HepG2 (cell line): ENCODE measurements at regions not wholly inside any gene's neighbourhood (a gene's known extent, or its start where the extent isn't known, plus 50 kb on each side); places are given as distances from the start of the nearest gene placed in this dataset.

ENCODE experiments used
- CREB1 ChIP-seq, 2 experiments: fragments of 450-650 bp in 1 of 2; IDR thresholded peaks; 2 replicates each; pipeline ENCODE4 v1.6.1; 2016 to 2017; ENCODE audit warnings: control low read depth in 1 of 2, mild to moderate bottlenecking in 1 of 2, missing compliant biosample characterization in 1 of 2, missing genetic modification characterization in 1 of 2
- KLF16 ChIP-seq, 2 experiments: sonication (generic) in 1 of 2; formaldehyde crosslinking in 1 of 2; IDR thresholded peaks; 2 replicates each; pipeline versions ENCODE4 v1.6.1 to v1.8.0; 2016 to 2023; ENCODE audit warnings: missing genetic modification reagents in 2 of 2, missing compliant biosample characterization in 1 of 2
- TP53 ChIP-seq: sonication (generic); formaldehyde crosslinking; conservative IDR thresholded peaks from 2 replicates; pipeline ENCODE4 v1.4.0; 2020; ENCODE audit warnings: missing genetic modification reagents
- ZNF33B ChIP-seq: sonication (generic); formaldehyde crosslinking; IDR thresholded peaks from 2 replicates; pipeline ENCODE4 v1.5.1; 2020; ENCODE audit warnings: mild to moderate bottlenecking, missing genetic modification reagents
- TF ChIP-seq, protein P1 (sequence below), 2 experiments: IDR thresholded peaks; 2 replicates each; pipeline ENCODE4 v1.6.1; 2011 to 2012; ENCODE audit warnings: low read length in 2 of 2, borderline replicate concordance in 1 of 2, low read depth in 1 of 2, mild to moderate bottlenecking in 1 of 2, moderate library complexity in 1 of 2
- TF ChIP-seq, protein P2 (sequence below): sonication (generic); formaldehyde crosslinking; IDR thresholded peaks from 2 replicates; pipeline ENCODE4 v1.8.0; 2022; ENCODE audit warnings: missing genetic modification reagents, mild to moderate bottlenecking, borderline replicate concordance
- TF ChIP-seq, protein P3 (sequence below): sonication (generic); formaldehyde crosslinking; IDR thresholded peaks from 2 replicates; pipeline ENCODE4 v1.5.0; 2020; ENCODE audit warnings: mild to moderate bottlenecking, missing genetic modification reagents, moderate library complexity

DNA sequence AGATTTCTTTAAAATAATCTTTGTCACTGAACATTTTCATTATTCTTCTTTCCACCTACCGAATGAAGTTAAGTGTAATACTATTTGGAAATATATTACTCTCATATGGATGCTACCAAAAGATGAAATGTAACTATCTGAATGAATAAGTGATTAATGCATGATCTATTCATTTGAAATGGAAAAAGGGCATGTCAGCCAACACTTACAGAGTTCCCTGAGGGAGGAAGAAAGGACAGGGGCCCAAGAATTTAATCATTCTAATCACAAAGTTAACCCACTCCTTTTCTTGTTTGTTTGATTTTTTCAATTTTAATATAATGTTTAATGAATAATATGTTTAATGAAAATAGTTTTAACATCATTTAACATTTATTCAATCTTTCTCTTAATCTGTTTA, 129.4 kb downstream of the ZC3H11B start:
- TF ChIP-seq CREB1 (IDR thresholded peaks at IDR 0.05) (no peak), CREB1 (CRISPR knock-in tag; IDR thresholded peaks at IDR 0.05) (no peak), KLF16 (CRISPR knock-in tag; IDR thresholded peaks at IDR 0.05) (no peak), ZNF33B (CRISPR knock-in tag) (no peak), TP53 (no peak)
- TF ChIP-seq, protein P1, sequence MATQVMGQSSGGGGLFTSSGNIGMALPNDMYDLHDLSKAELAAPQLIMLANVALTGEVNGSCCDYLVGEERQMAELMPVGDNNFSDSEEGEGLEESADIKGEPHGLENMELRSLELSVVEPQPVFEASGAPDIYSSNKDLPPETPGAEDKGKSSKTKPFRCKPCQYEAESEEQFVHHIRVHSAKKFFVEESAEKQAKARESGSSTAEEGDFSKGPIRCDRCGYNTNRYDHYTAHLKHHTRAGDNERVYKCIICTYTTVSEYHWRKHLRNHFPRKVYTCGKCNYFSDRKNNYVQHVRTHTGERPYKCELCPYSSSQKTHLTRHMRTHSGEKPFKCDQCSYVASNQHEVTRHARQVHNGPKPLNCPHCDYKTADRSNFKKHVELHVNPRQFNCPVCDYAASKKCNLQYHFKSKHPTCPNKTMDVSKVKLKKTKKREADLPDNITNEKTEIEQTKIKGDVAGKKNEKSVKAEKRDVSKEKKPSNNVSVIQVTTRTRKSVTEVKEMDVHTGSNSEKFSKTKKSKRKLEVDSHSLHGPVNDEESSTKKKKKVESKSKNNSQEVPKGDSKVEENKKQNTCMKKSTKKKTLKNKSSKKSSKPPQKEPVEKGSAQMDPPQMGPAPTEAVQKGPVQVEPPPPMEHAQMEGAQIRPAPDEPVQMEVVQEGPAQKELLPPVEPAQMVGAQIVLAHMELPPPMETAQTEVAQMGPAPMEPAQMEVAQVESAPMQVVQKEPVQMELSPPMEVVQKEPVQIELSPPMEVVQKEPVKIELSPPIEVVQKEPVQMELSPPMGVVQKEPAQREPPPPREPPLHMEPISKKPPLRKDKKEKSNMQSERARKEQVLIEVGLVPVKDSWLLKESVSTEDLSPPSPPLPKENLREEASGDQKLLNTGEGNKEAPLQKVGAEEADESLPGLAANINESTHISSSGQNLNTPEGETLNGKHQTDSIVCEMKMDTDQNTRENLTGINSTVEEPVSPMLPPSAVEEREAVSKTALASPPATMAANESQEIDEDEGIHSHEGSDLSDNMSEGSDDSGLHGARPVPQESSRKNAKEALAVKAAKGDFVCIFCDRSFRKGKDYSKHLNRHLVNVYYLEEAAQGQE (IDR thresholded peaks at IDR 0.05; ENCODE audit: borderline replicate concordance in 1 of 2, low read depth in 1 of 2, low read length in 2 of 2): no peak
- TF ChIP-seq, protein P2, sequence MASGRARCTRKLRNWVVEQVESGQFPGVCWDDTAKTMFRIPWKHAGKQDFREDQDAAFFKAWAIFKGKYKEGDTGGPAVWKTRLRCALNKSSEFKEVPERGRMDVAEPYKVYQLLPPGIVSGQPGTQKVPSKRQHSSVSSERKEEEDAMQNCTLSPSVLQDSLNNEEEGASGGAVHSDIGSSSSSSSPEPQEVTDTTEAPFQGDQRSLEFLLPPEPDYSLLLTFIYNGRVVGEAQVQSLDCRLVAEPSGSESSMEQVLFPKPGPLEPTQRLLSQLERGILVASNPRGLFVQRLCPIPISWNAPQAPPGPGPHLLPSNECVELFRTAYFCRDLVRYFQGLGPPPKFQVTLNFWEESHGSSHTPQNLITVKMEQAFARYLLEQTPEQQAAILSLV (CRISPR knock-in tag): no peak
- TF ChIP-seq, protein P3, sequence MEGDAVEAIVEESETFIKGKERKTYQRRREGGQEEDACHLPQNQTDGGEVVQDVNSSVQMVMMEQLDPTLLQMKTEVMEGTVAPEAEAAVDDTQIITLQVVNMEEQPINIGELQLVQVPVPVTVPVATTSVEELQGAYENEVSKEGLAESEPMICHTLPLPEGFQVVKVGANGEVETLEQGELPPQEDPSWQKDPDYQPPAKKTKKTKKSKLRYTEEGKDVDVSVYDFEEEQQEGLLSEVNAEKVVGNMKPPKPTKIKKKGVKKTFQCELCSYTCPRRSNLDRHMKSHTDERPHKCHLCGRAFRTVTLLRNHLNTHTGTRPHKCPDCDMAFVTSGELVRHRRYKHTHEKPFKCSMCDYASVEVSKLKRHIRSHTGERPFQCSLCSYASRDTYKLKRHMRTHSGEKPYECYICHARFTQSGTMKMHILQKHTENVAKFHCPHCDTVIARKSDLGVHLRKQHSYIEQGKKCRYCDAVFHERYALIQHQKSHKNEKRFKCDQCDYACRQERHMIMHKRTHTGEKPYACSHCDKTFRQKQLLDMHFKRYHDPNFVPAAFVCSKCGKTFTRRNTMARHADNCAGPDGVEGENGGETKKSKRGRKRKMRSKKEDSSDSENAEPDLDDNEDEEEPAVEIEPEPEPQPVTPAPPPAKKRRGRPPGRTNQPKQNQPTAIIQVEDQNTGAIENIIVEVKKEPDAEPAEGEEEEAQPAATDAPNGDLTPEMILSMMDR (CRISPR knock-in tag): no peak
